OCI-LY7 (cell line): ENCODE measurements at regions not wholly inside any gene's neighbourhood (a gene's known extent, or its start where the extent isn't known, plus 50 kb on each side); places are given as distances from the start of the nearest gene placed in this dataset.

Experiments used
- CTCF ChIP-seq: fragments of 200-600 bp; sonication (generic); conservative IDR thresholded peaks from 2 replicates; pipeline ENCODE4 v1.5.1; 2014; ENCODE audit warnings: mild to moderate bottlenecking, antibody characterized with exemption, low read length, moderate library complexity, mixed read lengths
- EZH2phosphoT487 ChIP-seq: fragments of 200-600 bp; sonication (generic); IDR thresholded peaks from 2 replicates; pipeline ENCODE4 v1.6.1; 2018; ENCODE audit warnings: low read depth, borderline replicate concordance, mild to moderate bottlenecking, mixed run types, antibody characterized with exemption, low read length, moderate library complexity, mixed read lengths

GRCh38 chr14:65846196-65846868 is 433.8 kb downstream of the FUT8 start:
- TF ChIP-seq EZH2phosphoT487 = no peak
- no peak for TF ChIP-seq CTCF
